KG1 (cell line): ENCODE measurements at regions not wholly inside any gene's neighbourhood (a gene's known extent, or its start where the extent isn't known, plus 50 kb on each side); places are given as distances from the start of the nearest gene placed in this dataset.

Experiments used
- DNase-seq: peaks from one replicate; lab custom pipeline; 2025; lab: John Stamatoyannopoulos, UW

DNA sequence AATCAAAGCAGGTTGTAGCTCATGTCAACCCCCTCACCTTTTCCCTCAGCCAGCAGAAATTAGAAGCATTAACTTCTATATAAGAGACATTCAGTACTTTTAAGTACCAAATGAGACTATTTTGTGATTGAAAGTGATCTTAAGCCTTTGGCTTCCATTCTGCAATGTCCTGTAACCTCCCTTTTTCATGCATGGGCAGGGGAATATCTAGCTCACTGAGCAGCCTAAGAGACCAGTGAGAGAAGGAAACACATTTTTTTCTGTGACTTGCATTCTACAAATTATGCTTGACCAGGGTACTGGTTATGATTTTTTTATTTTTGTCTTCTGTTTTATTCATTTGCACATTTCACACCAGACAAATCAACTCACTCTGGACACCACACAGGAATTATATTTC is 369.6 kb downstream of the KCTD12 start:
- no peak for DNase-seq

DNA sequence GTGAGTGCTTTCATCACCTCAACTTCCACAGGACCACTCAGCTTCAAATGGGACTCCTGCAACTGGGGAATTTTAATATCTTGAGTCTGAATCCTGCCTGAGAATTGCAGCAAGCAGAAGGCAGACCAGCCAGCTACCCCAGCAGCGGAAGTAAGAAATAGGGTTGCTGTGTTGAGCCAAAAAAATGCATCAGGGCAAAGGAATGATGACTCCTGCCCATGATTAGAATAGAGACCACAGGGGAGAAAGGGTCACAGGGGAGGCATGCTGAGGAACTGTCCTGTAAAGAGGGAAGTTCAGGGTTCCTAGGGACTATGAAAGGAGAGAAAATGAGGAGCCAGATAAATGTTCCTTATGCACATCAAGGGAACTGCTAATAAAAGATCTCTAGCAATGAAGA is 370.2 kb downstream of the KCTD12 start:
- DNase-seq: no peak

DNA sequence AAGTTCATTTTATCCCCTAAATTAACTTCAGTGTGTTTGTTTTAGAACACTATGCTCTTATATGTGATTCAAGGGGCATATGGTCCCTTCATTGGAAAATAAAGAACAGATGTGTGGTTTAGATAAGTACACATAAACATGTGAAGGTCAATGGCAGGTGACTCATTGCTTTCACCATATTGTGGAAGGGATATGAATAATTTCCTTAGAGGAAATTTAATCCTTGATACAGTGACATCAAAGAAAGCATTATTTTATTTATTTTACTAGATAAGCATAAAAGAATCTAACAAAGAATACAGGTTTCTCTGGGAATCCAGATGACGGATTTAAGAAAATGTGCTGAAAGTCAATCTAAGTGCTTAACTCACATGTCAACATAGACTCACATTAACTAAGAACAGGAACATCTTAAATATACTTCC is 373.5 kb downstream of the KCTD12 start:
- DNase-seq: no peak

DNA sequence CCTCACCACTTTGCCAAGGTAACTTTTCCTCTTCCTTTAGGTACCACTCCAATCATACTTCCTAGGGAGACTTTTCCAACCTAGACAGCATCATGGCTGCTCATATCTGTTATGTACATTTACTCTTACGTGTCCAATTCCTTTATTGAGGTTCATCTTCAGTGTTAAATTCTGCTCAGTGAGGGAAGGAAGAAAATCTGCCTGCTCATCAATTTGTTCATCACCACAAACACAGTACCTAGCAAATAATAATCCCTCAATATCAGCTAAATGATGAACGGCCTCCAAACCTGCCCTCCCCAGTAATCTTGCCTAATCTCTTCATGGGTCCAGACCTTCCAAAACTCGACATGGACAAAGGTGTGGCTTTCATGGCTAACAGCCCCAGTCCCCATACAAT is 380.8 kb downstream of the KCTD12 start:
- DNase-seq: no peak

DNA sequence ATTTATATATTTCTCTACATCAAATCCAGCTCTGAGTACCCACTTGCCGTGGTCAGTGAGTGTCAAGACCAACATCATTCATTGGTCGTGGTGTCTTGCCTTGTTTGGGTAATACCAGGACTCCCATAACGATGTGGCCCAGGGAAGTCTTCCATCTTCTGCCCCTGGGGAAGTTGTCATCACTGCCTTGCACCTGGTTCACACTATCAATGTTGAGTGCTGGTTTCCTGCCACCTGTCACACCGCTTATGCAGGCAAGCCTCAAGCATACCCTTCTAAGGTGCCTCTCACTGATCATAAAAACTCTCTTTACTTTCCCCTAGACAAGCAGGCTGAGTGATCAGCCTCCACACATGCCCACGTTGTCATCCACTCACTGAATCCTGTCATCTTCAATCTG is 382.4 kb downstream of the KCTD12 start:
- no peak for DNase-seq

DNA sequence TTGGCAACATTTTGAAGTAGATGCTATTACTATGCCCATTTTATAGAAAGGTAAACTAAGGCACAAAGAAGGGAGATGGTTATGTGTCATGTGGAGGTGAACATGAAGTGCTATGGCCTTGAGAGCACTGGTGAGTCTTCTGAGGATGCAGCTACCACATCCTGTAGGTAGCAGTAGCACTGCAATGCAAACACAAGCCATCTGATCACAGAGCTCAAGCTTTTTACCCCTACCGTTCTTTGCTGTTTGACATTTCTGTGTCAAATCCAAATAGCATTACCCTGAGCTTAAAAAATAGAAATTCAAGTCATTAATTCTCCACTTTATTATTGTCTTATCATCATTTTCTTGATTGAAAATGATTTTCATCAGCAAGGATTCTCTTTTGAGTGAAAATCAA is 382.9 kb downstream of the KCTD12 start:
- DNase-seq: no peak

DNA sequence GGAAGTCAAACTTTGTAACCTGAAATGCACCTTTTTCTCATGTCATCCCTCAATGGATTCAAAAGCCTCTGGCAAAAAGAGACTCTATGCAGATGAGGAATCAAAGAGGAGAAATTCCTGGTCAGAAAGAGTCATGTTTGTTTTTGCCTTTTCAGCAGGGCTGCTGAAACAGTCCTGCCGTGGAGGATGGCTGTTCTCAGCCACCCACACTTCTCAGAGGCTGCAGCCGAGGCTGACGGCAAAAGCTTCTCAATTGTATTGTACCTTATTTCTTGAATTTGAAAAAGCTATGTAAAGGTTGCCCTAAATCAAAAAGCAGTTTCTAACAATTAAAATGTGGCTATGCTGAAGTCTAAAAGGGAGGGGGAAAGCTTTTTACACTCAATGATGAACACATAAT is 385.3 kb downstream of the KCTD12 start:
- DNase-seq: no peak

DNA sequence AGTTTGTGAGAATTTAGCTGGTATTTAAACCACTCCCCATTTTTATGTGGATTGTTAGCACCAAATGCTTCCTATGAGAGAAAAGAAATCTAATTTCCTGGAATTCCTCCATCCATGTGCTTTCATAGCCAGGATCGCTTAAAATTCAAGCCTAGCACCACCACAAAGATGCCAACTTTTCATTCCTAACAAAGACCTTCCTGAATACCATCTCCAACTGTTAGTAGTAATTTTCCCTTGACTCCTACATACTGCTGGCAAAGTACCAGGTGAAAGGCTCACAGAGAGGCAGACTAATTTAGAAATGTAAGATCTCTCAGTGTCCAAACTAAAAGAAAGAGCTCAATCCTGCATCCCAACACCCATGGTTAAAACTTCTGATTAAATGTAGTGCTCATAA is 386.3 kb downstream of the KCTD12 start:
- DNase-seq: no peak

DNA sequence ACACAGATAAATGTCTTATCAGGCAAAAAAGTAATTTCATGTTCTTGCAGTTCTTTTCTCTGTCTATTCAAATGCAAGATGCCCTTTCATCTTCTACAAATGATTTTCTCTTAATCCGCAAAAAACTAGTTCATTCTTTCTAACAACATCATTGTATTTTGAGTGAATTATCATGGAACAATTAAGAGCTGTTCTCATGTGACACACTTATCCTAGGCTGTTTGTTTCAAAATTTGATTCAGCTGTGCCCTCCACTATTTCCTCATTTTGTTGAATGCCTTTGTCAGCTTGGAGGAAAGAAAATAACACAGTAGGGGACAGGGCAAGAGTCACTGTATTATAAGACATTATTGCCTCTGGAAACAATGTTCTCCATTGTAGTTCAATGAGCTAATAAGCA is 396.9 kb downstream of the KCTD12 start:
- DNase-seq: no peak

DNA sequence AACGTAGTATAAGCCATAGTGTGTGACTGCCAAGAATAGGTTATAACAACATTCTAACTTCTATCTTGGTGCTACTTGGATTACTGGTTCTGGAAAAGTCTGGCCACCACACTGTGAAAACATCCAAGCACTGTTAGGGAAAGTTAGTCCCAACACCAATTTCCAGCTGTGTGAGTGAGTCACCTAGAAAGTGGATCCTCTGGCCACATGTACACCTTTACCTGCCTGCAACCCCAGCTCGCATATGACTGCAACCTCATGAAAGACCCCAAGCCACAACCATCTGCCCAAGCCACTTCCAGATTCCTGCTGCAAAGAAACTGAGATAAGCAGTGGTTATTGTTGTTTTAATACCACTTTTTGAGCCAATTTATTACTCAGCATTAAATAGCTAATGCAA is 404.5 kb downstream of the KCTD12 start:
- no peak for DNase-seq

DNA sequence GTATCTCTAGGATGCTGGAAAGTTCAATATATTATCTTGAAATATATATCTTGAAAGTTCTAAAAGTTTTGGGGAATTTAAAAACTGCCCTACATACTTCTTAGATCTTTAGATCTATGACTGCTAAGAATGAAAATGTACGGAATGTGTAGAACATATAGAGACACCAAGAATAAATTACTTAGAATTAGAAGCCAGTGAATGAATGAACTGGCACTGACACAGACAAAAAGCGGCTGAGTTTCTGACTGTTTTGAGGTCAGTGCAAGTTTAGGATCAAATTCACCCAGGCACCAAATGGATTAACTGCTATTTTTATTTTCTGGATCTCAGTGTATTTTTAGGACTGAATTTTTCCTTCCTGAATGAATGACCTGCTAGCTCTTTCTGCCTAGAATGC is 411.2 kb downstream of the KCTD12 start:
- DNase-seq: no peak

DNA sequence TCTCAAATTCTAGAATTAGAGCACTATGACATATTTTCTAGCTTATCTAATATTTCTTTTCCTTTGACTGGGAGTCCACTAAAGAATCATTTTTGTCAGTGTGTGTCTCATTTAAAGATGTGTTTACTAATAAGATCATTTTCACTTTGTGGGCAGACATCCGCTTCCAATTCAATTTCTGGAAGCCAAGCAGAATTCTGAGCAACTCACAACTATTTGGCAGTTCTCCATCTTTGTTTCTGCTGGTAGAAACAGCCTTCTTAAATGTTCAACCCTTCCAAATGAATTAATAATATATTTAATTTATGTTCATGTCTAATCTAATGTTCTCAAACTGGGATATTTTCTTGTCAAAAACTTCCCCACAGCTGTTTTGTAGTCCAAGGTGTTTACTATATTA is 411.8 kb downstream of the KCTD12 start:
- no peak for DNase-seq

DNA sequence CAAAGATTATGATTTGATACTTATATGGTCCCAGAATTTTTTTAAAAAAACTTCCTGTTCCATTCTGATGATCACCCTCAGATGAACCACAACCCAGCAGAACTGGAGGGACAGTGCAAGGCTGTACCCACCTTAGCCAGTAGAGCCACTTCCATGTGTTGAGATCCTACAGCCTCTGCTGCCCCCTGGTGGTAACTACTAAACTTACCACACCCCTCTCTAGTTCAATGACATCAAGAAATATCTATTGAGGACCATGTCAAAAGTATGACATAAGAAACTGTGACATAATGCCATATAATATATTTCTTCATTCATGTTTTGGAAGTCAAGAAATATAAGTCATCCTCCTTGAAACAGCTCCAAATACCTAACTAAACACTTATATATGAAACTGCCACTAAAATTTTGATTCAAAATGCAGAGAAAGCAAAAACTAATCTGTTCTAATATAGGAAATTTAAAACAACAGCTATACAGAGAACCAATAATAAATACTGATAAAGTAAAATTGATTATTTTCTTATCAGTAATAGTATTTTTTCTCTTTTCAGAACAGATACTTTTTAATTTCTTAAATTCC is 412.6 kb downstream of the KCTD12 start:
- peak; percentile 79 for DNase-seq

DNA sequence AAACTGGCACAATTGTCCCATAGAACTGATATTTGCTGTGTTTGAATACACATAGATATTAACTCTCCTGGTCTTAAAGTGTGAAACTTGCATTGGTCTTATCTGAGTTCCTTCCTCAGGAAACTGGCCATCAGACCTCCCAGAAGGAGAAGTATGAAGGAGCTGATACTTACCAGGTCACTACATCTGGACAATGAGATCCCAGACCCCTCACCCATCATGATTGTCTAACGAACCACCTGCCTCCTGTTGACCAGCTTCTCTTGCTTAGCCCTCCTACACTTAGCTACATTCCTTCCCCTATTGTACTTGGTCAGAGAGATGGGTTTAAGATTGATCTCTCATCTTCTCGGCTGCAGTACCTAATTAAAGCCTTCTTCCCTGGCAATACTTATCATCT is 413.3 kb downstream of the KCTD12 start:
- DNase-seq: no peak

DNA sequence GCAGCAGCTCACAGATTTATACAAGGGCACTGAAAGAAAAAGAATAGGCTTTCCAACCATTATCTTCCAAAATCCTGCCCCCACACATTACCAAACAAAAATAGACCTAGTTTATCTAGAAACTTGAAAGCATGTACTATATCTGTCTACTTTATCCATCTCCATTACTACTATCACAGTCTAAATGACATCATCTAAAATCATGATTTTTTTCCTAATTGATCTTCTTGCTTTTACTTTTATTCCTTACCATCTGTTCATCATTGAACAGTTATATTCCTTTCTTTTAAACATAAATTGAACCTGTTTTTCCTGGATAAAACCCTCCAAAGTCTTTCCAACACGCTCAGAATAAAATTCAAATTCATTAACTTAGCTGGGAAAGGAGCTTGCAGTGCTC is 414.7 kb downstream of the KCTD12 start:
- no peak for DNase-seq

DNA sequence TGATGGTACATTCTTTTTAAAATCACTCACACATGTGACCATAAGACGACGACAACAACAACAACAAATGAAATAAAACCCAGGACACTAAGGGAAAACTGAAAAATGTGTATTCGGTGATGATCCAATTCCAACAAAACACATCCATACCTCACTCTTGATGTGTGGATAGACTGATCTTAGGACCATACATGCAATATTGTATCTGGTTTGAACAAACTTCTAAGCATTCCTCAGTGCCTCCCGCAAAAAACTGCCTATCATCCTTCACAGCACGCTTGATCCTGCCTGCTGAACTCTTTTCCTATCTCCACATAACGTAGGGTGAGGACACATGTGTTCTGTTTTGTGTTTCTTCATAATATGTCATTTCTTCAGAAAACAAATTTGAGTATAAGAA is 415.2 kb downstream of the KCTD12 start:
- no peak for DNase-seq

DNA sequence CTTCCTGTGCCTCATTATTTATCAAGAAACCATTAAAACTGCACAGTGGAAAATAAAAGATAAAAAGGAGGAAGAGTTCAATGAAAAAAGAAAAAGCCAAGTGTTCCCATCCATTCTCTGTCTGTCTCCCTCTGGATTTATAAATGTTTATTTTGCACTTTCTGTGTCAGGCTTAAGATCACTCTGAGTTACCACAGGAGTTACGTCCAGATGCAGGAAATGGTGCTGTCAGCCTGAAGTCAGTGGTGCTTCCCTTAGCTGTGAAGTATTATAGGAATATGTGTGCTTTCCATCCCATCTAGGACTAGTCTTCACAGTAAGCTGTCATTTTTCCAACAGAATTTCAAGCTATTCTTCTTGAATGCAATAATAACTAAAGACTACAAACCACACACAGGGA is 420.2 kb downstream of the KCTD12 start:
- no peak for DNase-seq

DNA sequence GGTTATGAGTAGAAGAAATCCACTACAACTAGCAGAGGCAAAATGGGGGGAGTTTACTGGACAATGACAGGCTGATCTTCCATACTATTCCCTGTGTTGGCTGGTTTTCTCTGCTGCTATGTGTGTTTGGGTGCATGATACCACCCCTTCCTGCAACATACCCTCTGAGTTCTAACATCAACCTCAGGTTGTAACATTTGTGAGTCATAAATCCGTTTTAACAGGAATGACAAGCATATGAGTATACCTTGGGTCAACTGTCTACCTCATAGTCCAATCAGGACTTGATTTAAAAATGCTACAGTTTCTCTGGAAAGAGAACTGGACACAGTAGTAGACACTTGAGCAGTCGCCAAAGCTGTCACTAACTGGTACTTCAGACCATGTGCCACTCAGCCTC is 422.9 kb downstream of the KCTD12 start:
- no peak for DNase-seq

DNA sequence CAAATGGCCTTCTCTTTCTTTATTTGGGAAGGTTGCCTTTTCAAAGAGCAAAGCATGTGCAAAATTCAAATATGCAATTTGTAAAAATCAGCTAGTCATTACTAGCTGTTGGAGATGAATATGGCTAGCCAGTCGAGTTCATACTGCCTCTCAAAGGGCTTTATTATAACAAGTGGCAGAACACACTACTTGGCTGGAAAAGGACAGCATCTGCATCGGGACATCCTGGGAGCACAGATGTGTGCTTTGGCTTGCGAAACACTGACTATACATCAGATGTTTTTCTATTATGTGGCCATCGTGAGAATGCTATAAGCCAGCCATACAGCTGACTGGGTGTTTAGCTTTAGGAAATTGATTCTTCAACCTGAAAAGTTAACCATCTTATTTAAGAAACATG is 424.2 kb downstream of the KCTD12 start:
- DNase-seq: no peak

DNA sequence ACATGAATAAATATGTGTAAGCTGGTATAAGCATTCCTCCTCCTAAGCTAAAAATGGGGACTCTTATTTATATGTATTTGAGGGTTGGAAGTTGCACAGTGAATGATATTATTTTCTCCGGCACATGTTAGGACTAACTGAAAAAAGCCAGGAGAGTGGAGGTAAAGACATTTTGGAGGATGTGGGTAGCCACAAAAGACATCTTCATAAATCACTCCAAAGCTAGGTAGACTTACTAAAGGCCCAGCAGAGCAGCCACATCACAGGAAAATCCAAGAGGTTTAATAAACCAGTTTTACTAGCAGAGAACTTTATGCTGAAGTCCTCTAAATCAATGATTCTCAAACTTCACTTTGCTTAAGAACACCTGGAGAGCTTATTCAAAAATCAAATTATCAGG is 424.7 kb downstream of the KCTD12 start:
- DNase-seq: no peak

DNA sequence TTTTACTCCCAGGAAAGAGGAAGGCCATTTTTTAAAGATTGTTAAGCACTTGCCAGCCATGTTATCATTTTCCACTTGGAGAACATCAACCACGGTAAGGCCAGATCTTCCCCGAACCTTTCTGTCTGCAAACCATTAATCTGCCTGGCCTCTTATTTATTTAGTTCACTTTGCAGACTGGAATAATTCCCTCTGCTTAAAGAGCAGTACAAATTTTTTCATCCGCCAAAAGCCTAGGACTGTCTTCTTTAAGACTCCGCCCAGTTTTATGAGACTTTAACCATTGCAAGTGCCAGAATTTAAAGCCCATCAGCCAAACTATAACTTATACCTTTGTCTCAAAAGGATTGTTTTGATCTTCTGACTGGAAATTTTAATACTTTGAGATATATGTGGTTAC is 426.3 kb downstream of the KCTD12 start:
- no peak for DNase-seq

DNA sequence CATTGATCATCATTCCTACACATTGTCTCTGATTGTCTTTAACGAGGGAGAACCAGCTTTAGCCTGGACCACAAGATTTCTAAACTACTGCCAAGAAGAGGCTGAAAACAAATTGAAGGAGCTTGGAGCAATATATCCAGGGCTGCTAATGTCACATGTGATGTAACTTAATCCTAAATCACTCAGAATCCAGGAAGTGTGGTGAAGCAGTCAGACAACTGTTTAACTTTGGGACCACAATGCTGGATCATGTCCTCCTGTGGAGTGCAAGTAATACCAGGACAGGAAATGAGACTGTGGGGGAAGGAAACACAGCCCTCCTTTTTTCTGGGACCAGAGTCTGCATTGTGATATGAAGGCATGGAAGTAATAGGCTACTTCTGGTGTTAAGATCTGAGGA is 430.2 kb downstream of the KCTD12 start:
- DNase-seq: no peak

DNA sequence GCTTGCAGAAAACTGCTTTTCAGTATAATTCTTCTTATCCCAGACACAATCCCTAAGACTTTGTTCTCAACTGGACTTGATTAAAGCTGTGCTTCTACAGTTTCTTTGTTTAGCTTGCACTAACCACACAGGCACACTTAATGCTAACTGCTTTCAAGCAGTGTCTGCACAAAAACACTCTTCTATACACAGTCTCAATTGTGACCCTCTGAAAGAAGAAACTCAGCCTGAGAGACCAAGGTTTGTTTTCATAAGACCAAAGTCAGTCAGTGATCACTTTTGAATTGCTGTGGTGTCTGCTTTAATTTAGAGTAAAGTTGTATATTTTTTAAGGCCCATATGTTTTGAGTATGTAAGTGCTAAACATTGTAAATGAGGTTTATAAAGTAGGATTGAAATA is 431.2 kb downstream of the KCTD12 start:
- no peak for DNase-seq

DNA sequence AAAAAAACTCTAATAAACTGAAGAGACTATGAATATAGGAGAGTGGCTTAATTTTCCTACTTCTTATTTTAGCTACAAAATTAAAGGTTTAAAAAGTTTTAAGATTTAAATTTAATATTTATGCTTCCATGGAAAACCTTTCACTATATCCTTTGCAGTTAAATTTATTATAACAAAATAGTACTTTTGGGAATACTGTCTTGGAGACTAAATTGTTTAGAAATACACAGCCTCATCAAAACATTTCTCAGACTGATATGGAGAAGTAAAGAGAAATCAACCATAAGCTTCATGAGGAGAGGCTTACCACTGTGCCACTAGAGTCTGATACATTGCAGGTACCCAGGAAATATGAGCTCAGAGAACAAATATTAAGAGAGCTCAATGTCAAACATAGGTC is 436.5 kb downstream of the KCTD12 start:
- DNase-seq: no peak

DNA sequence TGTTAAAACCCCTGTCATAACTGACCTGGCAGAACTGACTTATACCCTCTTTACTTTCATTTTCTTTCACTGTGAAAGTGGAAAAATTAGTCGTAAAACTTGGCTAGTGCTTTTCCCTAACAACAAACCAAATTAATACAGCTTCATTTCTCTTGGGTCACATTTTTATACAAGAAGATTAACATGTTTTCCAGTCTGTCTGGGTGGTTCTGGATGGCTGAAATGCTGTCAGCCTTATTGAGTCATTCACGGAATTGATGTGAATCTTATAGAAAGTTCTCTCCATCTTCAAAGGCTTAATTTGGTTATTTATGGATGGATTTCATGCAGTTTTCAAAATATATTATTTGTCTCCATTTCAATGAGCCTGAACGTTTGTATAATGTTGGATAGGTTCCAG is 440.0 kb downstream of the KCTD12 start:
- no peak for DNase-seq
